ENCODE measurements at regions not wholly inside any gene's neighbourhood (a gene's known extent, or its start where the extent isn't known, plus 50 kb on each side); places are given as distances from the start of the nearest gene placed in this dataset.

DNA sequence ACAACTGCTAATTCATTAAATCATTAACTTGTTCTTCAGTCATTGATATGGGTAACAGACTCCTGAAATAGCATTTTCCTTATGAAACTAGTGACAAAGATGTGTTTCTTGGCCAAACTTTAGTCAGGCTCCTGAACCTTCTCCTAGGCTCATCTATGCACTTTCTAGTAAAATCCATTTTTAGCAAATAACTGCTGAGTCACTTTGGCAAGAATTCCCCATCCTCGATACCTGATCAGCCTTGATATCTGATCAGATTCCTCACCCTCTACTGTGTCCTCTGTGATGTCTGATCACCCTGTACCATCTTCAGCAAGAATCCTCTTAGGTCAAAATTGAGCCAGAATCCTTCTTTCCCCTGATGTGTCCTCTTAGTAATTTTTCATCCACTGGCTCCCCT is 161.2 kb upstream of the TAPT1 start:
- DNase-seq (ENCODE audit: low read depth, low spot score): no peak
- in situ Hi-C loops (cut with HindIII; ENCODE audit: low pct_unique_long_range_greater_than_20kb, low sequenced_read_pairs): no loop called here

- DNase-seq (ENCODE audit: low read depth, low spot score): no peak
- in situ Hi-C loops (cut with HindIII; ENCODE audit: low pct_unique_long_range_greater_than_20kb, low sequenced_read_pairs): no loop called here
Observed at GRCh38 chr4:16386711-16387320, 160.5 kb upstream of the TAPT1 start.

DNA sequence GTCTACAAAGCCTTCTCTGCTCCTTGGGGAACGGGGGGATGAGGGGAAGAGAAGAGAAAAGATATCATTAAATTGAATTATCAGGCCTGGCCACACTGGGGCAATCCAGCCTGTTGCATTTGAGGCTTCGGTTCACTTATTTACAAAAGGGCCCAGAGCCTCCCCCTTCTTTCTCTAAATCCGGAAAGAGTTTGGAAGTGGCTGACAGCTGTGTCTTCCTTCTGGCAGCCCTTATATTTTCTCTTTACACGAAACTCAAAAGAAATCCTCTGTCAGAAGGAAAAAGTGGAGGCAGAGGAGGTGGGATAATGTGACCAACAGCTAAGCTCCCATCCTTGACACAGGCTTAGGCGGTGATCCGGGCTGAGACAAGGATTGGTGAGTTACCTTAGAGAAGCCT is 158.3 kb upstream of the TAPT1 start:
- in situ Hi-C loops (cut with HindIII; ENCODE audit: low pct_unique_long_range_greater_than_20kb, low sequenced_read_pairs): no loop called here
- no peak for DNase-seq (ENCODE audit: low read depth, low spot score)

- in situ Hi-C loops (cut with HindIII; ENCODE audit: low pct_unique_long_range_greater_than_20kb, low sequenced_read_pairs): no loop called here
Observed at GRCh38 chr4:16382571-16382970, 156.3 kb upstream of the TAPT1 start.

GRCh38 chr4:16377887-16378286 is 151.6 kb upstream of the TAPT1 start:
- DNase-seq (ENCODE audit: low read depth, low spot score): no peak
- in situ Hi-C loops (cut with HindIII; ENCODE audit: low pct_unique_long_range_greater_than_20kb, low sequenced_read_pairs): no loop called here

More at GRCh38 chr4:16382571-16382970, 156.3 kb upstream of the TAPT1 start:
- no peak for DNase-seq (ENCODE audit: low read depth, low spot score)

GRCh38 chr4:16365036-16365569 is 138.8 kb upstream of the TAPT1 start:
- no peak for DNase-seq (ENCODE audit: low read depth, low spot score)

GRCh38 chr4:16360694-16361262 is 134.5 kb upstream of the TAPT1 start:
- in situ Hi-C loops (cut with HindIII; ENCODE audit: low pct_unique_long_range_greater_than_20kb, low sequenced_read_pairs): no loop called here
- peak; percentile 55 for DNase-seq (ENCODE audit: low read depth, low spot score)

More at GRCh38 chr4:16365036-16365569, 138.8 kb upstream of the TAPT1 start:
- in situ Hi-C loops (cut with HindIII; ENCODE audit: low pct_unique_long_range_greater_than_20kb, low sequenced_read_pairs): no loop called here

DNA sequence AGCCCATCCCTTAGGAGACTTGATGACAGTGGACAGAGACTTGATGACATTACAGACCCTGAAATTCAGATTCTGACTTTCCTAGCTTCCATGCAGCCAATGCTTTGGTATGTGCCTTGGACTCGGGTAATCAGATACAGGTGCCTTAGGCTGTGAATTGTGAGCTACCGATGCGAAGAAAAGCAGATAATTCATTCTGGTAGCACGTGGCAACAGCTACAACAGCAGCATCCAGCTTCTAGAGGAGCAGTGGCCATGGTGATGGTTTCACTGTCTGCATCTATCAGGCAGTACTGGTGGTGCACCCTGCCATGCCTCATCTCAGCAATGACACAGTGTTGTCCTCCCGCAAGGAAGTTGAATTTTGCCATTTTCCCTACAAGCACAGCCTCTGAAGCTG is 126.9 kb upstream of the TAPT1 start:
- no peak for DNase-seq (ENCODE audit: low read depth, low spot score)
- in situ Hi-C loops (cut with HindIII; ENCODE audit: low pct_unique_long_range_greater_than_20kb, low sequenced_read_pairs): no loop called here

- in situ Hi-C loops (cut with HindIII; ENCODE audit: low pct_unique_long_range_greater_than_20kb, low sequenced_read_pairs): no loop called here
- DNase-seq (ENCODE audit: low read depth, low spot score): no peak
Observed at GRCh38 chr4:16351161-16351560, 124.9 kb upstream of the TAPT1 start.

DNA sequence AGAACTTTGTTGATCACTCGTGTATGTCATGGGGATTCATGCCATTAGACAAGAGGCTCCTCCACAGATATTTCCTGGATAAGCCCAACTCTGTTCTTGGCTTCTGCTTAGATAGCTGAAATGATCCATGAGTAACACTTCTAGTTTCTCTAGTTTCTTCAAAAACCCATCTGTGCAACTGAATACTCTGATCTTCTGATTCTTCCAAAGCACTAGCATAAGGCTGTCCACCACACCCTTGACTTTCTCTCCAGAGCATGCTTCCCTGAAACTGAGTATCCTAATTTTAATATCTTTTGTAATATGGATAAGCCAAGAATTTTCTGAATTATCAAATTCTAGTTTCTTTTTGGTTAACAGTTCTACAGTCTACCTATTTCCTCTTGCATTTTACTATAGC is 118.6 kb upstream of the TAPT1 start:
- in situ Hi-C loops (cut with HindIII; ENCODE audit: low pct_unique_long_range_greater_than_20kb, low sequenced_read_pairs): no loop called here
- no peak for DNase-seq (ENCODE audit: low read depth, low spot score)

GRCh38 chr4:16337936-16338335 is 111.7 kb upstream of the TAPT1 start:
- in situ Hi-C loops (cut with HindIII; ENCODE audit: low pct_unique_long_range_greater_than_20kb, low sequenced_read_pairs): no loop called here
- no peak for DNase-seq (ENCODE audit: low read depth, low spot score)

- in situ Hi-C loops (cut with HindIII; ENCODE audit: low pct_unique_long_range_greater_than_20kb, low sequenced_read_pairs): no loop called here
Observed at GRCh38 chr4:16334601-16335000, 108.3 kb upstream of the TAPT1 start.

GRCh38 chr4:16329797-16330134 is 103.5 kb upstream of the TAPT1 start:
- in situ Hi-C loops (cut with HindIII; ENCODE audit: low pct_unique_long_range_greater_than_20kb, low sequenced_read_pairs): no loop called here
- DNase-seq (ENCODE audit: low read depth, low spot score): no peak

More at GRCh38 chr4:16334601-16335000, 108.3 kb upstream of the TAPT1 start:
- DNase-seq (ENCODE audit: low read depth, low spot score): peak; percentile 6

- in situ Hi-C loops (cut with HindIII; ENCODE audit: low pct_unique_long_range_greater_than_20kb, low sequenced_read_pairs): no loop called here
Observed at GRCh38 chr4:16329125-16329796, 103.0 kb upstream of the TAPT1 start.

DNA sequence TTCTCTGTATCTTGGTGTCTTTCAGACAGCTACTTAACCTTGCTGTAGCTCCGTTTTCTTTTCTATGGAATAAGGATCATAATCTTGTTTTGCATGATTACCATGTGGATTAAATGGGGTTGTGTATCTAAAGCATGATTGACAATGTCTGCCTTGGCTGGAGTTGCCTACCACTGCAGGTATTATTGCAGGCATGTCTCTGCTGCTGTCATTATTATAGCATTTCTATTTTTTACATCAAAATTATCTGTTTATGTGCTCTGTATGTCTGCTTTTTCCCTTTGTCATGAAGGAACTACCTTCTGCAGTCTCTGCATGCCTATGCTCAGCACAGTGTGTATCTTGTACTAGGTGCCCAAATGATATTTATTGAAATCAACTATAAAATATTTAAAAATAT is 95.9 kb upstream of the TAPT1 start:
- DNase-seq (ENCODE audit: low read depth, low spot score): no peak
- in situ Hi-C loops (cut with HindIII; ENCODE audit: low pct_unique_long_range_greater_than_20kb, low sequenced_read_pairs): no loop called here

More at GRCh38 chr4:16329125-16329796, 103.0 kb upstream of the TAPT1 start:
- no peak for DNase-seq (ENCODE audit: low read depth, low spot score)

- DNase-seq (ENCODE audit: low read depth, low spot score): no peak
- in situ Hi-C loops (cut with HindIII; ENCODE audit: low pct_unique_long_range_greater_than_20kb, low sequenced_read_pairs): no loop called here
Observed at GRCh38 chr4:16315456-16315855, 89.2 kb upstream of the TAPT1 start.

DNA sequence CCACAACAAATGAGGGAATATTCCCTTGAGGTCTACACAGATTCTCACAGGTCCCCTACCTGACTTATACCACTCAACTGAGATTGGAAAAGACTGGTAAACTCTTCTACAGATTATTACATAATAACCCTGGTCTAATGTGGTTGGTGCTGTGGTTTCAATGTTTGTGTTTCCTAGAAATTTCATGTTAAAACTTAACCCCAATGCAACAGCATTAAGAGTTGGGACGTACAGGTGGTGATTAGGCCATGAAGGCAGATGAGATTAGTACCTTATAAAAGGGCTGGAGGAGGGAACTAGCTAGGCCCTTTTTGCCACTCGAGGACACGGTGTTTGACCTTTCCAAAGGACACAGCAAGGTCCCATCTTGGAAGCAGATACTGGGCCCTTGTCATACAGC is 84.3 kb upstream of the TAPT1 start:
- no peak for DNase-seq (ENCODE audit: low read depth, low spot score)
- in situ Hi-C loops (cut with HindIII; ENCODE audit: low pct_unique_long_range_greater_than_20kb, low sequenced_read_pairs): no loop called here

- in situ Hi-C loops (cut with HindIII; ENCODE audit: low pct_unique_long_range_greater_than_20kb, low sequenced_read_pairs): no loop called here
- no peak for DNase-seq (ENCODE audit: low read depth, low spot score)
Observed at GRCh38 chr4:16302648-16303047, 76.4 kb upstream of the TAPT1 start.

DNA sequence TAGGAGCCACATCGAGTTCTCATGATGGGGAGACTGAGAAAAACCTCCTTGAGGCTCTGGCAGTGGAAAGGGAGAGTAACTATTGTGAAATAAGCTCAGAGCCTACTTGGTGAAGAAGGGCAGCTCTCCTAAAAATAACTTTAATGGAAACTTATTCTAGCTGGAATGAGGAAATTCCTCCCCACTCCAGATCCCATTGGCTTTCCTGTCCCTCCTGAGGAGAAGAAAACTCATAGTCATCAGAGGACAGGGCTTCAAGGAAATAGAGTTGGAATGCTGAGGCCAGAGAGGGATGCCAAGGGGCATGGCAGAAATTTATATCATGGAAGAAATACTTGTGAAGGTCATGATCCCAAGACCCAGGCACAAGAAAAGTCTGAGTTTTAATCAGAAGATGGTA is 70.7 kb upstream of the TAPT1 start:
- DNase-seq (ENCODE audit: low read depth, low spot score): no peak
- in situ Hi-C loops (cut with HindIII; ENCODE audit: low pct_unique_long_range_greater_than_20kb, low sequenced_read_pairs): no loop called here

Measured in SK-MEL-5 (cell line).